Naive thymus-derived CD4-positive, alpha-beta T cell (primary cell): ENCODE measurements at regions not wholly inside any gene's neighbourhood (a gene's known extent, or its start where the extent isn't known, plus 50 kb on each side); places are given as distances from the start of the nearest gene placed in this dataset.

ENCODE experiments used
- ATAC-seq: fragments of 150-1000 bp; cut with Tn5 transposase; 2 replicates; pipeline ENCODE4 v1.10.0; 2021; ENCODE audit warnings: mild to moderate bottlenecking, moderate library complexity
- CTCF ChIA-PET: fragments of 350-600 bp; sonication (Branson Sonifier 250); formaldehyde crosslinking; loops from one replicate; lab custom pipeline; 2021; ENCODE audit warnings: antibody characterized with exemption; lab: Charles Lee
- POLR2A ChIA-PET: fragments of 350-600 bp; sonication (Branson Sonifier 250); formaldehyde crosslinking; loops from one replicate; lab custom pipeline; 2021; ENCODE audit warnings: antibody characterized with exemption, inconsistent platforms; lab: Charles Lee
- DNase-seq, 9 donors: peaks; one replicate each; pipeline versions ENCODE4 v3.0.0 to v3.0.0-alpha.2; 2020 to 2022; ENCODE audit warnings: mixed read lengths in 1 of 9
- H3K27ac ChIP-seq: one replicate; pipeline ENCODE4 v1.7.0; 2013; ENCODE audit warnings: mild to moderate bottlenecking, low read depth, low read length, moderate library complexity
- H3K27me3 ChIP-seq, 2 donors: one replicate each; pipeline ENCODE4 v1.7.0; 2013; ENCODE audit warnings: low read length in 2 of 2, mild to moderate bottlenecking in 2 of 2, moderate library complexity in 2 of 2; ENCODE audit not compliant: control insufficient read depth in 2 of 2, insufficient read depth in 2 of 2
- H3K36me3 ChIP-seq, 3 experiments: 1 replicate in 2 of 3; 2 replicates in 1 of 3; pipeline ENCODE4 v1.7.0; 2013; ENCODE audit warnings: low read length in 3 of 3, mild to moderate bottlenecking in 3 of 3, moderate library complexity in 1 of 3; ENCODE audit not compliant: insufficient read depth in 3 of 3, control insufficient read depth in 2 of 3
- H3K4me1 ChIP-seq, 2 donors: one replicate each; pipeline ENCODE4 v1.7.0; 2013; ENCODE audit warnings: low read length in 2 of 2, mild to moderate bottlenecking in 2 of 2, moderate library complexity in 1 of 2; ENCODE audit not compliant: control insufficient read depth in 2 of 2, insufficient read depth in 2 of 2
- H3K4me3 ChIP-seq: 2 replicates; pipeline ENCODE4 v1.7.0; 2013; ENCODE audit warnings: mild to moderate bottlenecking, low read length
- H3K9me3 ChIP-seq, 3 experiments: 1 replicate in 2 of 3; 2 replicates in 1 of 3; pipeline ENCODE4 v1.7.0; 2013; ENCODE audit warnings: low read length in 3 of 3; ENCODE audit not compliant: control insufficient read depth in 2 of 3
- H3K27ac Mint-ChIP-seq, 9 donors: one replicate each; pipeline ENCODE4 v1.8.0; 2020 to 2022; ENCODE audit warnings: mixed read lengths in 9 of 9, mild to moderate bottlenecking in 8 of 9, moderate library complexity in 5 of 9, inconsistent platforms in 2 of 9
- H3K27me3 Mint-ChIP-seq, 5 donors: one replicate each; pipeline ENCODE4 v1.8.0; 2021 to 2022; ENCODE audit warnings: mixed read lengths in 5 of 5, mild to moderate bottlenecking in 1 of 5
- H3K36me3 Mint-ChIP-seq, 5 donors: one replicate each; pipeline ENCODE4 v1.8.0; 2020 to 2022; ENCODE audit warnings: mixed read lengths in 5 of 5, mild to moderate bottlenecking in 3 of 5, inconsistent platforms in 1 of 5
- H3K4me1 Mint-ChIP-seq, 7 donors: one replicate each; pipeline ENCODE4 v1.8.0; 2020 to 2022; ENCODE audit warnings: mixed read lengths in 7 of 7, mild to moderate bottlenecking in 3 of 7, inconsistent platforms in 1 of 7
- H3K4me3 Mint-ChIP-seq, 10 donors: one replicate each; pipeline ENCODE4 v1.8.0; 2020 to 2022; ENCODE audit warnings: mild to moderate bottlenecking in 10 of 10, mixed read lengths in 10 of 10, moderate library complexity in 6 of 10, inconsistent platforms in 2 of 10
- H3K9me3 Mint-ChIP-seq, 11 donors: one replicate each; pipeline ENCODE4 v1.8.0; 2020 to 2022; ENCODE audit warnings: mixed read lengths in 11 of 11, mild to moderate bottlenecking in 4 of 11, inconsistent platforms in 1 of 11, moderate library complexity in 1 of 11
- intact Hi-C, 2 donors: fragments of 100-400 bp; cut with micrococcal nuclease; formaldehyde crosslinking; loops; one replicate each; pipeline ENCODE4 v1.15.1; 2023

GRCh38 chr6:91646649-91647048 lies 1059.8 kb upstream of the MAP3K7 start:
- intact Hi-C loops = no loop called here
- CTCF ChIA-PET = no interaction called here

GRCh38 chr6:91645811-91646210 lies 1058.9 kb upstream of the MAP3K7 start:
- Mint-ChIP-seq H3K4me1 (no peaks in the 10 kb centered on the region), H3K9me3 (peaks cover 0 to 22% (median 0%) of the 10 kb centered on the region in 11 donors), H3K27ac (no peak overlapping the region), H3K36me3 (no peaks in the 10 kb centered on the region), H3K27me3 (no peaks in the 10 kb centered on the region), H3K4me3 (no peak overlapping the region)
- Histone ChIP-seq H3K36me3 (no peaks in the 10 kb centered on the region), H3K27ac (no peak overlapping the region), H3K4me3 (no peak overlapping the region), H3K27me3 (no peaks in the 10 kb centered on the region), H3K9me3 (no peaks in the 10 kb centered on the region), H3K4me1 (no peaks in the 10 kb centered on the region)
- intact Hi-C loops = no loop called here
- POLR2A ChIA-PET = no interaction called here
- DNase-seq = no peak
- ATAC-seq = no peak
- CTCF ChIA-PET = no interaction called here

More at GRCh38 chr6:91646649-91647048, 1059.8 kb upstream of the MAP3K7 start:
- Mint-ChIP-seq H3K9me3 (peaks cover 0 to 15% (median 0%) of the 10 kb centered on the region in 11 donors), H3K4me3 (no peak overlapping the region), H3K27me3 (no peaks in the 10 kb centered on the region), H3K36me3 (no peaks in the 10 kb centered on the region), H3K4me1 (no peaks in the 10 kb centered on the region), H3K27ac (no peak overlapping the region)
- H3K27ac ChIP-seq = no peak overlapping the region
- no peaks in the 10 kb centered on the region for H3K27me3 ChIP-seq
- POLR2A ChIA-PET = no interaction called here
- no peaks in the 10 kb centered on the region for H3K9me3 ChIP-seq
- H3K36me3 ChIP-seq = no peaks in the 10 kb centered on the region
- ATAC-seq = no peak
- H3K4me1 ChIP-seq = no peaks in the 10 kb centered on the region
- no peak for DNase-seq
- no peak overlapping the region for H3K4me3 ChIP-seq

GRCh38 chr6:91637217-91637616 lies 1050.3 kb upstream of the MAP3K7 start:
- H3K36me3 ChIP-seq = no peaks in the 10 kb centered on the region
- H3K27me3 ChIP-seq = no peaks in the 10 kb centered on the region
- no peaks in the 10 kb centered on the region for H3K4me1 ChIP-seq
- H3K4me3 ChIP-seq = no peak overlapping the region
- Mint-ChIP-seq H3K4me3 (no peak overlapping the region), H3K36me3 (no peaks in the 10 kb centered on the region), H3K9me3 (peaks cover 0 to 18% (median 0%) of the 10 kb centered on the region in 11 donors), H3K27ac (no peak overlapping the region), H3K4me1 (no peaks in the 10 kb centered on the region), H3K27me3 (no peaks in the 10 kb centered on the region)
- DNase-seq (no peak), ATAC-seq (no peak)
- POLR2A ChIA-PET = no interaction called here
- intact Hi-C loops = no loop called here
- no peak overlapping the region for H3K27ac ChIP-seq
- no peaks in the 10 kb centered on the region for H3K9me3 ChIP-seq
- CTCF ChIA-PET = no interaction called here

- ChIA-PET POLR2A (interaction anchor here (0.6 kb wide), 1 partner anchor 1108 kb away, joined by 3 read pairs; no protein-coding TSS in a partner anchor), CTCF (no interaction called here)
- intact Hi-C loops = no loop called here
- no peaks in the 10 kb centered on the region for H3K36me3 ChIP-seq
- H3K9me3 ChIP-seq = no peaks in the 10 kb centered on the region
- H3K4me1 ChIP-seq = no peaks in the 10 kb centered on the region
- Mint-ChIP-seq H3K4me3 (no peak overlapping the region), H3K36me3 (no peaks in the 10 kb centered on the region), H3K27me3 (no peaks in the 10 kb centered on the region), H3K27ac (no peak overlapping the region), H3K9me3 (peaks cover 0 to 18% (median 2%) of the 10 kb centered on the region in 11 donors), H3K4me1 (no peaks in the 10 kb centered on the region)
- H3K27me3 ChIP-seq = no peaks in the 10 kb centered on the region
- H3K27ac ChIP-seq = no peak overlapping the region
- DNase-seq (no peak), ATAC-seq (no peak)
- H3K4me3 ChIP-seq = no peak overlapping the region
Measured at GRCh38 chr6:91634791-91635190, 1047.9 kb upstream of the MAP3K7 start.

GRCh38 chr6:91633374-91634111 lies 1046.7 kb upstream of the MAP3K7 start:
- no peak for DNase-seq
- Histone ChIP-seq H3K4me1 (no peaks in the 10 kb centered on the region), H3K36me3 (no peaks in the 10 kb centered on the region), H3K4me3 (no peak overlapping the region), H3K9me3 (no peaks in the 10 kb centered on the region), H3K27me3 (no peaks in the 10 kb centered on the region), H3K27ac (no peak overlapping the region)
- no peak overlapping the region for H3K27ac Mint-ChIP-seq
- intact Hi-C loops = no loop called here
- no peak overlapping the region for H3K4me3 Mint-ChIP-seq
- no peak for ATAC-seq
- H3K36me3 Mint-ChIP-seq = no peaks in the 10 kb centered on the region
- H3K4me1 Mint-ChIP-seq = no peaks in the 10 kb centered on the region
- no peaks in the 10 kb centered on the region for H3K27me3 Mint-ChIP-seq
- ChIA-PET POLR2A (no interaction called here), CTCF (no interaction called here)
- peaks cover 0 to 18% (median 2%) of the 10 kb centered on the region in 11 donors for H3K9me3 Mint-ChIP-seq

GRCh38 chr6:91632308-91632707 lies 1045.4 kb upstream of the MAP3K7 start:
- Histone ChIP-seq H3K27ac (no peak overlapping the region), H3K27me3 (no peaks in the 10 kb centered on the region), H3K4me1 (no peaks in the 10 kb centered on the region), H3K36me3 (no peaks in the 10 kb centered on the region), H3K9me3 (no peaks in the 10 kb centered on the region), H3K4me3 (no peak overlapping the region)
- POLR2A ChIA-PET = no interaction called here
- ATAC-seq = no peak
- Mint-ChIP-seq H3K4me3 (no peak overlapping the region), H3K36me3 (no peaks in the 10 kb centered on the region), H3K9me3 (peaks cover 0 to 18% (median 0%) of the 10 kb centered on the region in 11 donors), H3K4me1 (no peaks in the 10 kb centered on the region), H3K27me3 (no peaks in the 10 kb centered on the region), H3K27ac (no peak overlapping the region)
- intact Hi-C loops = no loop called here
- CTCF ChIA-PET = no interaction called here
- DNase-seq = no peak

- H3K4me3 Mint-ChIP-seq = no peak overlapping the region
- H3K27me3 Mint-ChIP-seq = no peaks in the 10 kb centered on the region
- DNase-seq (no peak), ATAC-seq (no peak)
- no peak overlapping the region for H3K27ac Mint-ChIP-seq
- Histone ChIP-seq H3K27me3 (no peaks in the 10 kb centered on the region), H3K36me3 (no peaks in the 10 kb centered on the region), H3K4me1 (no peaks in the 10 kb centered on the region), H3K27ac (no peak overlapping the region), H3K4me3 (no peak overlapping the region), H3K9me3 (no peaks in the 10 kb centered on the region)
- no peaks in the 10 kb centered on the region for H3K36me3 Mint-ChIP-seq
- H3K4me1 Mint-ChIP-seq = no peaks in the 10 kb centered on the region
- intact Hi-C loops = no loop called here
- ChIA-PET POLR2A (interaction anchor here (0.6 kb wide), 1 partner anchor 26 kb away, joined by 3 read pairs; no protein-coding TSS in a partner anchor), CTCF (no interaction called here)
- peaks cover 0 to 18% (median 0%) of the 10 kb centered on the region in 11 donors for H3K9me3 Mint-ChIP-seq
Measured at GRCh38 chr6:91631227-91631626, 1044.4 kb upstream of the MAP3K7 start.
